Mesothelial cell of epicardium (in vitro differentiated cells): ENCODE measurements at regions not wholly inside any gene's neighbourhood (a gene's known extent, or its start where the extent isn't known, plus 50 kb on each side); places are given as distances from the start of the nearest gene placed in this dataset.

ENCODE experiments used
- DNase-seq, 2 experiments: peaks; one replicate each; pipeline ENCODE4 v3.0.0; 2021; ENCODE audit warnings: low spot score in 2 of 2; ENCODE audit not compliant: unreplicated experiment in 2 of 2
- H3K27ac Mint-ChIP-seq: 2 replicates; pipeline ENCODE4 v1.8.0; 2021; ENCODE audit warnings: mixed read lengths
- H3K27me3 Mint-ChIP-seq: 2 replicates; pipeline ENCODE4 v1.8.0; 2021; ENCODE audit warnings: low read depth, mixed read lengths
- H3K36me3 Mint-ChIP-seq: 2 replicates; pipeline ENCODE4 v1.8.0; 2021; ENCODE audit warnings: mixed read lengths
- H3K4me1 Mint-ChIP-seq: 2 replicates; pipeline ENCODE4 v1.8.0; 2021; ENCODE audit warnings: mixed read lengths
- H3K4me3 Mint-ChIP-seq: 2 replicates; pipeline ENCODE4 v1.8.0; 2021; ENCODE audit warnings: mild to moderate bottlenecking, moderate library complexity, mixed read lengths
- H3K9me3 Mint-ChIP-seq: 2 replicates; pipeline ENCODE4 v1.8.0; 2021; ENCODE audit warnings: mixed read lengths
- CTCF ChIP-seq: fragments of 200-600 bp; sonication (generic); IDR thresholded peaks from one replicate; pipeline ENCODE4 v1.5.0; 2021; ENCODE audit warnings: antibody characterized with exemption; ENCODE audit not compliant: unreplicated experiment

- no peak overlapping the region for H3K27ac Mint-ChIP-seq
- no peaks in the 10 kb centered on the region for H3K9me3 Mint-ChIP-seq
- no peak for TF ChIP-seq CTCF
- no peak for DNase-seq
- H3K27me3 Mint-ChIP-seq, result peaks cover 51% of the 10 kb centered on the region
- H3K36me3 Mint-ChIP-seq, result no peaks in the 10 kb centered on the region
- H3K4me1 Mint-ChIP-seq, result no peaks in the 10 kb centered on the region
- no peak overlapping the region for H3K4me3 Mint-ChIP-seq
These were observed 213.8 kb downstream of the NR2F2 start for GRCh38 chr15:96544162-96544756.

DNA sequence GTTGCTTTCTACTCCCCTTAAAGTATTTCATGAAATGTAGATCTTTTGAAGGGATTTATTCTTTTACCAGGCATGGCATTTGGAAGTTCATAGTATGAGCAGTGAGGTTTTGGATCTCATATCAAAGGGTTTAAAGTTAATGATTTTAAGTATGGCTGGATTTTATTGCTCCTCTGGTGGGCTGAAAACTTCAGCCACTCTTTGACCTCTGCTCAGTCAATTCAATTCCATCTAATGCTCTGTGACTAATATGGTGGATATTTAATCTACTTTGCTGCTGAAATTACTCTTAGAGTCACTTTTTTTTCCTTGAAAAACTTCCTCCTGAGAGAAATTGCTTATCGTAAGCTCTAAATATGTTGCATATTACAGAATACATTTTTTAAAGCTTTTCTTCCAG lies 218.6 kb downstream of the NR2F2 start:
- Mint-ChIP-seq H3K36me3 (no peaks in the 10 kb centered on the region), H3K27me3 (peaks cover 66% of the 10 kb centered on the region), H3K9me3 (no peaks in the 10 kb centered on the region), H3K27ac (no peak overlapping the region), H3K4me1 (no peaks in the 10 kb centered on the region), H3K4me3 (no peak overlapping the region)
- DNase-seq, result no peak
- TF ChIP-seq CTCF, result no peak

GRCh38 chr15:96551196-96551595 lies 220.7 kb downstream of the NR2F2 start:
- Mint-ChIP-seq H3K27me3 (peaks cover 69% of the 10 kb centered on the region), H3K9me3 (no peaks in the 10 kb centered on the region), H3K36me3 (no peaks in the 10 kb centered on the region), H3K27ac (no peak overlapping the region), H3K4me3 (no peak overlapping the region), H3K4me1 (no peaks in the 10 kb centered on the region)
- no peak for DNase-seq
- TF ChIP-seq CTCF, result no peak

DNA sequence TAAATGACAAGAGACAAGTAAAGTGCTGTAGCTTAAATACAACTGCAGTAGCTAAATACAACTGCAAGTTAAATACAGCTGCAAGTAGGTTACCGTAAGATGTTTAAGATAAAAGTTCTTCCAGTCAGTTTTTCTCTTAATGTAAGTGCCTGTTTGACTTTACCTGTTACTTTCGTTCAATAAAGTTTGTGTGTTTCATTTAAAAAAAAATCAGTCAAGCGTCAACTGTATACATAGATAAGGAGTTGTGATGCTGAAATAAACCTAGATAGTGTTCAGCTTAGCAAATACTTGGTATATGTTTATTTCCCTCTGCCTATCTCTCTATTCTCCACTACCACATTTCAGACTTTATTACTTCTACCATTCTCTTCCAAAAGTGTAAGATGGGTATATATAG lies 221.2 kb downstream of the NR2F2 start:
- no peak for TF ChIP-seq CTCF
- no peaks in the 10 kb centered on the region for H3K4me1 Mint-ChIP-seq
- DNase-seq, result no peak
- no peak overlapping the region for H3K4me3 Mint-ChIP-seq
- H3K9me3 Mint-ChIP-seq, result no peaks in the 10 kb centered on the region
- no peaks in the 10 kb centered on the region for H3K36me3 Mint-ChIP-seq
- peaks cover 64% of the 10 kb centered on the region for H3K27me3 Mint-ChIP-seq
- no peak overlapping the region for H3K27ac Mint-ChIP-seq

DNA sequence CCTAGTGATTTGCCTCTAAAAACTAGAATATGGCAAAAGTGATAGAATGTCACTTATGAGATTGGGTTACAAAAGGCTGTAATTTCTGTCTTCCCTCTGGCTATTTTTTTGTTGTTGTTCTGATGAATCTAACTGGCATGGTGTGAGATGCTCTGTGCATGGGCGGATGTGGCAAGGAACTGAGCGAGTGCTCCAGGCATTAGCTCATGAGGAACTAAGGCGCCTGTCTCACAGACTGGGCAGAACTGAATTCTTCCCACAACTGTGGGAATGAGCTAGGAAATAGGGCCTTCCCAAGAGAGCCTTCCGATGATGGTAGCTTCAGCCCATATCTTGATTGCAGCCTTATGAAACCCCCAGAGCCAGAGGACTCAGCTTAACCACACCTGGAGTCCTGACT lies 222.5 kb downstream of the NR2F2 start:
- no peaks in the 10 kb centered on the region for H3K9me3 Mint-ChIP-seq
- no peak overlapping the region for H3K4me3 Mint-ChIP-seq
- no peak overlapping the region for H3K27ac Mint-ChIP-seq
- TF ChIP-seq CTCF, result no peak
- no peak for DNase-seq
- peaks cover 64% of the 10 kb centered on the region for H3K27me3 Mint-ChIP-seq
- H3K4me1 Mint-ChIP-seq, result no peaks in the 10 kb centered on the region
- no peaks in the 10 kb centered on the region for H3K36me3 Mint-ChIP-seq

DNA sequence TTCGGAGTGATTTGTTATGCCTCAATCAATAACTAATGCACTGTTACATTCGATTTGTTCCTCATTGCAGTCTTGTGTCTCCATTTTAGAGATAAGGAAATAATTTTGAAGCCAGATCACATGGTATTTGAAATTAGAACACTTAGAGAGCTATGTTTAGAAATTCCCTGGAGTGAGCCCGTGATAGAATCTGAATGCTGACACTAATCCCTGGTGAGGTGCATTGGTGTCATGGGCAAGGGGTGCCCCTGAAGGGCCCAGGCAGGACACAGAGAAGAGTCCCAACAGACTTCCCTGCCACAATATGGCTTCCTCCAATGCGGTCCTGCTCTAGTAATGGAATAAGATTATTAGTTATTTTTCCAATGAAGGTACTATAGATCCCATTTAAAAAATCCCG lies 223.0 kb downstream of the NR2F2 start:
- no peak overlapping the region for H3K4me3 Mint-ChIP-seq
- no peaks in the 10 kb centered on the region for H3K4me1 Mint-ChIP-seq
- TF ChIP-seq CTCF, result no peak
- no peaks in the 10 kb centered on the region for H3K9me3 Mint-ChIP-seq
- peaks cover 61% of the 10 kb centered on the region for H3K27me3 Mint-ChIP-seq
- no peak overlapping the region for H3K27ac Mint-ChIP-seq
- DNase-seq, result no peak
- no peaks in the 10 kb centered on the region for H3K36me3 Mint-ChIP-seq
